ENCODE measurements at regions not wholly inside any gene's neighbourhood (a gene's known extent, or its start where the extent isn't known, plus 50 kb on each side); places are given as distances from the start of the nearest gene placed in this dataset.

DNA sequence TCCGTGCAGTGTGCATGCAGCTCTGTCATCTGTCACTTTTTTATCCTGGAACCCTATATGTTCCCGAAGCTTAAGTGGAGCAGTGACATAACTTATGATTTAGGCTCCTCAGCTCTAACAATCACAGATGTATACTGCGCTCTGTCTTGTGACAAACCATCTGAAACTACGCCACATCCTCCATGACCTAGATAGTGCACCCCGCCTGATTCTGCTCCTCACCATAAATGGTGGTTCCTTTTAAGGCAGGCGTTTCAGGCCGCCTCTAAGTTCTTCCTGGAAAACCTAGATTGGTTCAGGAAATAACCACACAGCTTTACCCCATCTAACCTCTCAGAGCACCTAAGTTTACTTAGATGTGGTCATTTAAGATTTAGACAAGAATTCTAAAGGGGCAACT, 372.0 kb downstream of the CDH10 start:
- DNase-seq: no peak

DNA sequence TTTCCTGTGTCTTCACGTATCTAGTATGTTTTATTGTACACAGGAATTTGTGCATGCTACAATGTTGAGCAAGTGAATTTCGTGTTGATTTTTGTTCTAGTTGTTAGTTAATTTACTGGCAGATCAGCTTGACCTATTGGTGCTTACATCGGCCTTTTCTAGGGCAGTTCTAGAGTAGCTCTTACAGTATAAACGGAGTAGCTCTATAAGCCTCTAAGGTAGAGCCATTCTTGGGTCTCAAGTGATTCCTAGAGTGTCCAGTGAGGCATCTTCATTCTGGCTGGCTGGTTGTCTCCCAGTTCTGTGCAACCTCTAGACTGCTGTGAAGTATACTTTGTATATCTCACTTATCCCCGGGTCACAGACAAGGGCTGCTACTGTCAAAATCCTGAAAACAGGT, 364.6 kb downstream of the CDH10 start:
- DNase-seq: no peak

DNA sequence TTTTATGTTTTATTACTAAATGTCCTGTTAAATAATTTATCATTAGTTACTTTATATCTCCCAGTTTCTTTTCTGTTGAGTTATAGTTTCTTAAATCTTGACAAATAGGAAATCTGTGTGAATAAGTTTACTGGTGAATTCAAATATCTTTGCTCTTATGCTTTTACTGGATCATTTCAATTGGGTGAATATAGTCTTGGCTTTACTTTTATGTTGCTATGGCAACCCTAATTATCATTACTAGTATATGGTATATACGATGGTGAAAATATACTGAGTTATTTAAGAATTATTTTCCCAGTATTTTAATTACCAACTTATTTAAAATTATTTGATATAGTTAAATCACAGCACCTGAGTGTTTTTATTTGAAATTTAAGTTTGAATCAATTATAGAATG, 363.0 kb downstream of the CDH10 start:
- DNase-seq: no peak

DNA sequence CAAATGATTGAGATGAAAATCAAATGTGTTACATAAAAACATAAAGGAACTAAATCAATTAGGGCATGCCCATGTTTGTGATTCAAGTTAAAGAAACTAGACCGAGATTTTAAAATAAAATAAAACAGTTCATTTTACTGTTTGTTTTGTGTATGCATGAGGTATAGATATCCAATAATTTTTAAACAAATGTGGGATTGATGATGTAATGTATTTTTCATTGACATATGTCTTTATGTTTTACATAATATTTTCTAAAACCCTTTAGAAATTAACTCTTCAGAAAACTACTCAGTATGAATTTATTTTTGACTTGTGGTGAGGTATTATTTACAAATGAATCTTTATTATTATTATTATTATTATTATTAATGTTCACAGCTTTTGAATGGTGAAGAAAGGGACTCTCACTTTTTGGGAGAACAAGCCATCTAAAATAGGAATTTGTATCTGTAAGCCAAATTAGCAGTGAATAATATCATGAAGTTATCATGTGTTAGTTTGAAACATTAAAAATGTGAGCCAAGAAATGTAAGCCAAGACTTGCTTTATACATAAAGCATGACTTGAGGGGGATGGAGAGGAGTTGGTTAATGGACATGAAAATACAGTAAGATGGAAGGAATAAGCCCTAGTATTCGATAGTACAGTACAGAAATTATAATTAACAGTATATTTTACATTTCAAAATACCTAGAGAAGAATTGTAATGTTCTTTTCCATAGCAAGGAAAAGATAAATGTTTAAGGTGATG, 355.0 kb downstream of the CDH10 start:
- DNase-seq: no peak

DNA sequence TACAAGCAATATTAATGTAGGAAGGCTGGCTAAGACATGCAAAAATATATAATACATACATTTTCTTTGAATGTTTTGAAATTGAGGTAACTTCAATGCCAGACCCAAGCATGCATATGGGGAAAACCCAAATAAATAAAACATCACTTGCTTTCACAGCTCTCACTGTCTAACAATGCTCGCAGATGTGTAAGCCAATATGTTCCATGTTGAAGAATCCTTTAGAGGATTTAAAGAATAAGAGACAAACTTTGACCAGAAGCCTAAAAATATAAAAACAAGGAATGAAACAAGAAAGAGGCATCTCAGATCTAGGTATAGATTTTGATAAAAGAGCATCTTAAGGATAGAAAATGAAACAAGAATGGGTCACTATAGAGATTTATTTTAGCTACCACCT, 354.2 kb downstream of the CDH10 start:
- DNase-seq: no peak

DNA sequence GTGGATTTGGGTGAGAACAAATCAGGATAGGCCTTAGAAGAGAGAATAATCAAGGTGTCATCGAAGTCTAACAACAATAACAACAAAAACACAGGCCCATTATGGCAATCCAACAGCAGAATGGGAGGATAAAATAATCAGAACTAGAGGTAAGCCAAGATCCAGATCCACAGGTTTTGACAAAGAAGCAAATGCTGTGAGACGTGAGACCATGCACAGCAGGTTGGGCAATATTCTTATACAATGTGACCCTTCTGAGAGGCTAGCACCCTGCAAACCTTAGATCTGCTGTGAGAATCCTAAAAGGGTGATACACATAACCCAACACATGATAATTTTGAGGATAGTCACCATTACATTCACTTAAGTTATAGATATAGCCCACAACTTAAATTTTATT, 352.9 kb downstream of the CDH10 start:
- DNase-seq: no peak

DNA sequence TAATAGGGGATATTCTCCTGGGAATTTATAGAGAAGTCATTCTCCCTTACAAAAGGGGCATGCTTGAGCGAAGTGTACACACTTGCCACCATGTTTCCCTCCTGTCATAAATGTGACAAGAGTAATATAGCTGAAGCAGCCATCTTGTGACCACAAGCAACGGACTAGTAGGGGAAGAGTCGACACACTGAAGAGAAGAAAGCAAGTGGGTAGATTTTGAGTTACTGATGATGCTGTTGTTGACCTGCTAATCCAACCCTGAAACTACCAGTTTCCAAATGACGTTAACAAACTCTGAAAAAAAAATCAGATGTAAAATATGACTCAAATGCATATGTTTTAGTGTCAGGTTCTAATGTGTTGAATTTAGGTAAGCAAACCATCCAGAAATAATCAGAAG, 350.4 kb downstream of the CDH10 start:
- DNase-seq: no peak

DNA sequence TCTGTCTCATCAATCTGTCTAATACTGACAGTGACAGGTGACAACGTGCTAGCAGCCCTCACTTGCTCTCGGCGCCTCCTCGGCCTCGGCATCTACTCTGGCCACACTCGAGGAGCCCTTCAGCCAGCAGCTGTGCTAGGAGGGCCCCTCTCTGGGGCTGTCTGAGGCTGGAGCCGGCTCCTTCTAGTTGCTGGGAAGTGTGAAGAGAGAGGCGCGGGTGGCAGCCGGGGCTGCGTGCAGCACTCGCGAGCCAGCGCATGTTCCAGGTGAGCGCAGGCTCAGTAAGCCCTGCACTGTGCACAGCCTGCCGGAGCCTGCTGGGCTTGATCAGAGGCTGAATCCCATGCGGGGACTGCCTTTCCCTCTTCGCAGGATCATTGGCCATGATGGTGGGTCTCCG, 330.7 kb downstream of the CDH10 start:
- no peak for DNase-seq

DNA sequence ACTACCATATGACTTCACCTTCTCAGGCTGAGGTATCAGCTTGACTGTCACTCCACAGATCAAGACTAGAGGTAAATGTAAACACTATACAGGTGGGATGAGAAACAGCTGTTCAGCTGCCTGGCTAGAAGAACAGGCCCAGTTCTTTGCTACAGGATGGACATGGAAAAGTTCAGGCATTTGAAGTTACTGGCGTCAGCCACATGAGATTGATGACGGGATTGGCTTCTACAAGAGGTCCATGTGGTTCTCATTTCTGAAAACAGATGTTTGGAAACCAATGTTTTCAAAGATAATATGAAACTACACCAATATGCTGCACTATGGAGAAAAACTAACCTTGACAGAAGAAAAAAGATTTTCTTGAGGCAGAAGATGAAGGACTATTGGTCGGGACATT, 324.1 kb downstream of the CDH10 start:
- no peak for DNase-seq

DNA sequence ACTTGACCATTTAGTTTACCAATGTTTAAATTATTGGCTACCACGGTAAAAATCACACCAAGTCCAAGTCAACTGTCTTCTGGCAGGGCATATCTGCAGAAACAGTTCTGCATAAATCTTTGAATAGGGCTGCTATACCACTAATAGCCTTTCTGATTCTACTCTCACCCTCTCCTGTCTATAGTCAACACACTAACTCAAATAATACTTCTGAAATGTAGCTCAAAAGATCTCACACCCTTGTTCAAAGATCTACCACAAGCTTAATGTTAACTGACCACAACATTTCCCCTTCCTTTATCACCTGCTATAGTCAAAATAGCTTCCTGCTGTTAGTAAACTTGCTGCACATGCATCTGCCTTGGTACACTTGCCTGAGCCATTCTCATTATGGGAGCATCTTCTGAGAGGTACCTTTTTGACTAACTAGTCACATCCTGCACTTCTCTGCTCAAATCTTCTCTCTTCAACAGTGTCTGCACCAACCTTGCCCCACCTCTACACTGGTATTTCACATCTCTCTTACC, 319.4 kb downstream of the CDH10 start:
- DNase-seq: no peak

DNA sequence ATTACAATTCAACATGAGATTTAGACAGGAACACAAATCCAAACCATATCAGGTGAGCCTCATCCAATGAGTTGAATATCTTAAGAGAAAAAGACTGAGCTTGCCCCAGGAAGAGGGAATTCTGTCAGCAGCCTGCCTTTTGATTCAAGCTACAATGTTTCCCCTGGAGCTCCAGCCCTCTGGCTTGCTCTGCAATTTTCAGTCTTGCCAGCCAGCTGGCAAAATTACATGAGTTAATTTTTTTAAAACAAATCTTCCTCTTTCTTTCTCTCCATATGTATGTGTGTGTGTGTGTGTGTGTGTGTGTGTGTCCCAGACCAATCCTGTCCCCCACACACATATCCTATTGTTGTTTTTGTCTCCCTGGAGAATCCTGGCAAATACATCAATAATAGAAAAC, 313.2 kb downstream of the CDH10 start:
- no peak for DNase-seq

DNA sequence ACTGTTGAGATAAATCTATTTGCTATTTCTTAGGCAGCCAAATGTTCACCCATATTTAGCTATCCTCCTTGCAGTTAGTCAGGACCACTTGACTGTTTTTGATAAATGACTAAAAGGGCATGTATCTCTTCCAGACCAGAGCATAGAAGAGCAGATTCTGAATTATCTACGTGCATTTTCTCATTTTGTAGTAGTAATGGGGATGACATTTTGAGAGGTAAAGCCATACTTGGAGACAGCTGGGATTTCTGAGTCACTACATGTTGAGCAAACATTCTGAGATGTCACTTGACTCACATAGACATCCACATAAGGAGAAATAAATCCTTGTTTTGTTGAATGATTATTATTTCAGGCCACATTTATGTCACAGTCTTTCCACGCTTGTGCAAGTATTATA, 297.6 kb downstream of the CDH10 start:
- DNase-seq: no peak

DNA sequence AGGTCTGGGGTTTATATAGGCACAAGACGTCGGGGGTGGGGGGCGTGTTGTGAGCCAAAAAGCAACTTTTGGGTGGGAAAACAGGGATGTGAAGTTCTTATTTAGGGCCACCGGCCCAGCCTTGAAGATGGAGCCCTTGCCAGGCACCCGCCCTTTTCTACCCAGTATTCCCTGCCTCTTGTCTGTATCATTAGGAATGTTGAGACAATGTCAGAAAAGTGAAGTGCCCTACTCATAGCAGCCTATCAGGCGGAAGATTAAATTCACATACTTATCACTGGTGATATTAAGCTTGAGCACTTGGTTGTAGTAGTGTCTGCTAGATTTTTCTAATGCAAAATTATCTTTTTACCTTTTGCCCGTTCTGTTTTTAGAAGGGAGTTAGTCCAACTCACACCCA, 293.5 kb downstream of the CDH10 start:
- no peak for DNase-seq

DNA sequence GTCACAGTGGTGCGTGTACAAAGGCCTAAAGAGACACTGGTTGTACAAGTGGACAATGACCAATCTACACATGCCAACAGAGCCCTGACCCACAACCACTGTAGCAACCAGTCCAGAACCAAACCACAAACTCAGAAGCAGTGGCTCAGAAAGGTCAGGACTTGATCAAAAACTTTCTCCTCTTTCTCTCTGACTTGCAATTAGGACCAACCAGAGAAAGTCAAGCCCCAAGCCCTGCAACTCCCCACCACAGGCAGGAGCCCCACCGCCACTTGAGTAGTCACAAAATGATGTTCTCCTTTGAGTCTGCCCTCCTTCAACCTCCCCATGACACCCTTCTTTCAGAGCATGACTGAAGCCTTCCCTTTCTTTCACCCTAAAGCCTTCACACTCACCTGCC, 291.8 kb downstream of the CDH10 start:
- DNase-seq: no peak

DNA sequence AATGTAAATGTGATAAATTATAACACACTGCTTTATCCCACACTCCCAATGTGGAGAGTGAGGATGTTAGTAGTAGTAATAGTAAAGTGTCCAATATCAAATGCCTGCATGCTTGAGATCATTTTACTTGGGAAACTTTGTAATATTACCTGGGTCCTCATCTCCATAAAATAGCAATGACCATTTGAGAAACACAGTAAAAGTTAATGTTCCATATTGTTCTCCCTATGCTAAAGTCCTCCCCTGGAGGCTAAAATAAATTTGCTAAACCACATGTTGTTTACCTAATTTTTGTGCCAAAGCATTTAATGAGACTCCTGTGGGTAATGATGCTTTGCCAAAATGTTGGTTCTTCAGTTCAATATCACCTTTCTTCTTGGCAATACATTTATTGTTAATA, 291.2 kb downstream of the CDH10 start:
- no peak for DNase-seq

DNA sequence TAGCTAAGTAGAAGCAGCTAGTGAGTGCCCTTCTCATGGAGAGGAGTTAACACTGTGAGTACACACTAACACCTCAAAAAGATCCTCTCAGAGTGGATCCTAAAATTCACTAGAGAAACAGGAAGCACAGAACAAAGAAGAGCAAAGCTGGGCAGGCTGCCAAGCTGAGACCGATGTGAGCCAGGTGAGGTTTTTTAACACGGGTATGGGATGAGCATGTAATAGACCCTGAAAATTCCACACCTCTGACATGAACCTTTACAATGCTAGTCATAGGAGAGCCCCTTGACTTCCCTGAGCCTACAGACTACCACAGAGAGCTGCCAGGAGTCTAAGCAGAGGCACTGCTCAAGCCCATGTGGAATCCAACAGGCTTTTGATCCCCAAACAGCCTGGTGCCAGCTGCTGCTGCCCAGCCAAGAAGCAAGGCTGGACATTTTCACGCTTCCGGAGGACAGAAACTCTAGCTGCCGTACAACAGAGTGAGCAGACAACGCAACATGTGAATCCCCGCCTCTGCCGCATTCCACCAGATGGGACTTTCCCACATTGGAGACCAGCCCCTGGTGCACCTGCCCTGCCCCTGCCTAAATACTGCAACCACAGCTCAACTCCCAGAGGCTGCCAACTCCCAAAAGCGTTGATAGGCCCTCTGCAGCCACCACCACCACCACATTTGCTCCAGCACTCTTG, 280.8 kb downstream of the CDH10 start:
- no peak for DNase-seq

DNA sequence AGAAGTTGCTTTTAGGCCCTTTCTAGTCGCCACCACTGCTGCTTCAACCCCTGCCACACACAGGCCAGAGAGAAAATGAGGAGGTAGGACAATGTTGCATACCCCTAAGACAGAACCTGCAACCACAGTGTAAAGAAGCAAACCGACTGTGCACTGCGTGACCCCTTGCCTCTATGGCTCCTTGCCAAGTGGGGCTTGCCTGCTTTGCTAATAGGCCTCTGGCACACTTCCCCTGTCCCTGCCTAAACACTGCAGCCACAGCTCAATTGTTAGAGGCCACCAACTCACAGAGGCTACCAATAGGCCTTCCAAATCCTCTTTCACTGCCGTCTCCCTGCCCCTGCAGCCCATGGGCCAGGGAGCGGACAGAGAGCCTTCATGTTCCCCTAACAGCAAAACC, 280.1 kb downstream of the CDH10 start:
- no peak for DNase-seq

DNA sequence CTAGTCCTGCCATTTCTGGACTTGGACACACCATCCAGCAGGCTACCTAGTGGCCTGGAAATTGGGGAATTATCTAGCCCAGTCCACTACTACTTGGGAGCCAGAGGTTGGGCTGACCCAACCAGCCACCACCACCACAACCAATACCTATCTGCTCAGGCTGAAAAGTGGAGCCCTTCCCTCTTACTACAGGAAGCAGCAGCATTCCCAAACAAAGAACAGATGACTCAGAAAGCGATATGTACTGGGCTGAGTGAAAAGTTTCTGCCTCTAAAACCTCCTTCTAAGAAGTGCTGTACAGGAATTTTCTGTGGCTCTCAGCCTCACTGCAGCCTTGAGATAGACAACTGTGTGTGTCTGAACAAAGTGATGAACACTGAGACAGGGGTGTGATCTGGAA, 279.4 kb downstream of the CDH10 start:
- no peak for DNase-seq

DNA sequence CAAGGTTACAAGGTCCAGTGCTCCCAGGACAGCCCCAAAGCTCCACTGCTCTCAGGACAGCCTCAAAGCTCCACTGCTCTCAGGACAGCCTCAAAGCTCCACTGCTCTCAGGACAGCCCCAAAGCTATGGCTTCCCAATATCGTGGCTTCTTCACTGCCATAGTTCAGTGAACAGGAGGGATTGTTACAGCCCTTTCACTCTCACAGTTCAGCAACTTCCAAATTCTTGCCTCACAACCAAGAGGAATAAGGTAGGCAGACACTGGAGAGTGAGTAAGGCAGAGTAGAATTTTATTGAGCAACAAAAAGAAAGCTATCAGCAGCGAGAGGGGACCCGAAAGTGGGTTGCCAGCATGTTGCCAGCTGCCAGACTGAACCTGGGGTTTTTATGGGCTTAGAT, 277.6 kb downstream of the CDH10 start:
- no peak for DNase-seq

DNA sequence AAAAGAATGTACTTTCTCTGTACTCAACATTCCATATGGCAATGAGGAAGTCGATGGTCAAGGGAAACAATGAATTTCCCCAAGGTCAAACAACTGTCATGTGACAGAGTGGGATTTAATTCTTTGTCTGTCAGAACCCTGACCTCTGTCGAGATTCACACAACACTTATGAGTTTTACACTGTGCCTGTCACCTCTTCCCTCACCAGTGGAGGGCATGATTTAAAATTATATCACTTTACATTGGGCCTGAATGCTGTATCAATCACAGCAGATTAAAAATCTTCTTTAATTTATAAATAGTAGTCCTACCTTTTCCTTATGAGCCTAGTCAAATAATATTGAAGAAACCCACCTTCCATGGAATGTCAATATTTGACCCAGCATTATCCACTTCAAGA, 276.7 kb downstream of the CDH10 start:
- no peak for DNase-seq

DNA sequence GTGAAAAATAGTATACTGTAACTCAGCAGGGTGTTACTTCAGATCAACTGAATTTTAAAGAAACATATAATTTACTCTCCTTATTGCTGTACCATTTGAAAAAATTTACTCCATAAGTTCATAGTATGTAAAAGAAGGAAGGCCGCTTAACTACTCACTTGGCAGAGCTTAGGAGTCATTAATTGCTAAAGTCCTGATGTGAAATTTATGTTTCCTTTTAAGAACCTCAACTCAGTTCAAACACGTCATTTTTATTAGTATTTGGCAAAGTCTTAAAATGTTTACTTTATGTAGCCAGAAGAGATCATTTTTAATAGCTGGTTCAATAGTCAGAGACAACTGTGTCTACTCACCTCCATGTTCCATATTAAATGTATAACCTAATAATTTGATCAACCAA, 268.6 kb downstream of the CDH10 start:
- DNase-seq: no peak

DNA sequence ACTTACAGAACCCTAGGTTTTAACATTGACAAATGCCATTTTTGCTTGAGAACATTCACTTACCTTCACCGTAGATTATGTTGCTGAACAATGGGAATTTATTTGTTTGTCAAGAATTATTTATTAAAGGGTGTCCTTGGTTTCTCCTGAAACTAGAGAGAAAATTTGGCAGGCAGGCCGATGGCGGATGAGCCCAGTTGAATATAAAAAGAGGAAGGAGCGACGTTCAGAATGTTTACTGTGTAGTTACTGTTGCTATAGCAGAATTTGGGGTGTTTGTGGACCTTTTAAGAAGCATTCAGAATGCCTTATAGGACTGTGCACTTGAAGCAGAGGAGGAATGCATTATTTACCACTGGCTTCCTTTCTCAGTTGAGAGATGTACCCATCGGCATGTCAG, 268.2 kb downstream of the CDH10 start:
- DNase-seq: no peak

DNA sequence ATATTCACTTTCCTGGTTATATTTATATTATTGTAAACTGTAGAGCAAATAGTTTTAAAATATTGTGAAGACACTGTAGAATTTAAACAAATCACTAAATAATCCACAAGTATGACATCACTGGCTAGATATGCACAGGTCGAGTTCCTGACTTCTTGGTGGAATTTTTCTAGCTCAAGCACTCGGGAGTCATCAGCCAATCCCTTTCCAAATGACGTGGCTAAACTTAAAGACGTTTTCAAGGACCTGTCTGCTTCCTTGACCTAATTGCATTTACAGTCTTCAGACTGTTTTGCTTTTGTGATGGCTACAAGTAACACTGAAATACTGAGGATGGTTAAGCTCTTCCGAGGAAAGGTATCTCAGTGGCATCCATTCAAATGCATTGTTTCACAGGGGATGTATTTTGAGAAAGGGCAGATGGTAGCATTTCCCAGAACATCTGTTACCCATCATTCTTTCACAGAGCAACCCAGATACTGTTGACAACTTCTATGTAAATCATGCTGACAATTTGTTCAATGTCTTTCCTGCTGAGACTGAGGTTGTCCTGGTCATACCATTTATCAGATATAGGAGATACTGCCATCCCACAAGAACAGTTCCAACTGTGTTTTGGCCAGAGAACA, 262.8 kb downstream of the CDH10 start:
- no peak for DNase-seq

DNA sequence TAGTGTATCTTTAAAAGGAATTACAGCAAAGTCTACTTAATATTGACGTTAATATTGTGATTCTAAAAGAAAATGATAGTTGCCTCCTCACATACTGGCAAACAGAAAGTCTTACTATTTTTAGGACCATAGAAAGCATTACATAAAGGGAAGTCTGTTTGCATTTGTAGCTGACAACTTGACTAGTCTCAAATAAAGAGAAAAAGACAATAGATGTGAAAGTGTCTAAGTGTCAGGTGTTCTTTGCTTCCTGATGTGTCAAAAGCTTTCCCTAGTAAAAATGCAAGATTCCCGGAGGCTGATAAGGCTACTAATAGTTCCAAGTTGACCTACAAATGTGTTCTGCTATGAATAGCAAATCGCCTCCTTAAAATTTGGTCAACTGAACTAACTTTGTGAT, 259.7 kb downstream of the CDH10 start:
- no peak for DNase-seq

All from activated T-cell treated with anti-CD3 and anti-CD28 coated beads, Interleukin-2, amount 50 U/mL, for 48 hours (primary cell).